Ishikawa (cell line): ENCODE measurements at regions not wholly inside any gene's neighbourhood (a gene's known extent, or its start where the extent isn't known, plus 50 kb on each side); places are given as distances from the start of the nearest gene placed in this dataset.
A peak's percentile ranks its signal among the peaks of the same experiment; 100 is the strongest.

Experiments used
- CEBPB ChIP-seq: IDR thresholded peaks from 2 replicates; pipeline ENCODE4 v1.6.1; 2012
- CREB1 ChIP-seq: IDR thresholded peaks from 2 replicates; pipeline ENCODE4 v1.6.1; 2012; ENCODE audit warnings: low read depth
- EGR1 ChIP-seq: IDR thresholded peaks from 2 replicates; pipeline ENCODE4 v1.6.1; 2012
- EP300 ChIP-seq: IDR thresholded peaks from 2 replicates; pipeline ENCODE4 v1.6.1; 2012; ENCODE audit warnings: borderline replicate concordance
- FOXM1 ChIP-seq: IDR thresholded peaks from 2 replicates; pipeline ENCODE4 v1.6.1; 2012; ENCODE audit warnings: low read depth, borderline replicate concordance
- MAX ChIP-seq: IDR thresholded peaks from 2 replicates; pipeline ENCODE4 v1.6.1; 2012
- NFIC ChIP-seq: IDR thresholded peaks from 2 replicates; pipeline ENCODE4 v1.6.1; 2012
- RAD21 ChIP-seq: IDR thresholded peaks from 2 replicates; pipeline ENCODE4 v1.6.1; 2012; ENCODE audit warnings: low read depth
- REST ChIP-seq: IDR thresholded peaks from 2 replicates; pipeline ENCODE4 v1.6.1; 2012; ENCODE audit warnings: low read depth, mild to moderate bottlenecking
- TAF1 ChIP-seq: IDR thresholded peaks from 2 replicates; pipeline ENCODE4 v1.6.1; 2012; ENCODE audit warnings: low read depth, mild to moderate bottlenecking
- TCF12 ChIP-seq: IDR thresholded peaks from 2 replicates; pipeline ENCODE4 v1.6.1; 2012; ENCODE audit warnings: low read depth
- TEAD4 ChIP-seq: IDR thresholded peaks from 2 replicates; pipeline ENCODE4 v1.6.1; 2012
- USF1 ChIP-seq: IDR thresholded peaks from 2 replicates; pipeline ENCODE4 v1.6.1; 2012
- YY1 ChIP-seq: IDR thresholded peaks from 2 replicates; pipeline ENCODE4 v1.6.1; 2012; ENCODE audit warnings: low read depth
- ZBTB7A ChIP-seq: IDR thresholded peaks from 2 replicates; pipeline ENCODE4 v1.6.1; 2012; ENCODE audit warnings: low read depth

GRCh38 chr4:98744372-98745150 is 86.2 kb upstream of the TSPAN5 start:
- TF ChIP-seq ZBTB7A (no peak), NFIC (peak; percentile 41; the same call in 1 of the 2 replicates)

- no peak for TF ChIP-seq ZBTB7A
- no peak for TF ChIP-seq TEAD4
- no peak for TF ChIP-seq YY1
Observed at GRCh38 chr4:98741952-98742351, 83.5 kb upstream of the TSPAN5 start.

GRCh38 chr4:98739751-98740150 is 81.3 kb upstream of the TSPAN5 start:
- TF ChIP-seq TAF1 (no peak), TEAD4 (no peak)

- TF ChIP-seq TCF12 (no peak), EGR1 (no peak), USF1 (no peak), MAX (no peak), TEAD4 (no peak), RAD21 (no peak), NFIC (no peak), FOXM1 (no peak), YY1 (no peak), REST (no peak), CREB1 (no peak), EP300 (no peak), CEBPB (no peak), TAF1 (no peak), ZBTB7A (no peak)
Observed at GRCh38 chr4:98733601-98734000, 75.2 kb upstream of the TSPAN5 start.

- TF ChIP-seq EGR1 (no peak), CEBPB (no peak), YY1 (no peak), TEAD4 (no peak), FOXM1 (no peak)
Observed at GRCh38 chr4:98728871-98729270, 70.5 kb upstream of the TSPAN5 start.

- no peak for TF ChIP-seq EGR1
- TF ChIP-seq RAD21: no peak
Observed at GRCh38 chr4:98728433-98728832, 70.0 kb upstream of the TSPAN5 start.

GRCh38 chr4:98722000-98722399 is 63.6 kb upstream of the TSPAN5 start:
- TF ChIP-seq MAX (no peak), EP300 (no peak), TAF1 (no peak), NFIC (no peak), RAD21 (no peak), CEBPB (no peak), CREB1 (no peak), USF1 (no peak)

GRCh38 chr4:98720871-98721480 is 62.6 kb upstream of the TSPAN5 start:
- TF ChIP-seq CREB1: no peak
- TF ChIP-seq USF1: no peak
- TF ChIP-seq ZBTB7A: no peak

- TF ChIP-seq ZBTB7A (no peak), TEAD4 (no peak), TAF1 (no peak), CEBPB (no peak)
Observed at GRCh38 chr4:98716796-98717195, 58.4 kb upstream of the TSPAN5 start.
